Esophagus mucosa (tissue), 1 donor: ENCODE measurements at regions not wholly inside any gene's neighbourhood (a gene's known extent, or its start where the extent isn't known, plus 50 kb on each side); places are given as distances from the start of the nearest gene placed in this dataset.
"Not testable (repeated sequence)": the region's sequence is repeated elsewhere in the genome, so short reads cannot be mapped to it uniquely, and the experiment has no call there.

Source experiments
- ATAC-seq: fragments of 200-7000 bp; cut with Tn5 transposase; one replicate; pipeline ENCODE4 v1.9.1; 2020
- donor health status: DM: yes; HTN: yes; CAD: no.

DNA sequence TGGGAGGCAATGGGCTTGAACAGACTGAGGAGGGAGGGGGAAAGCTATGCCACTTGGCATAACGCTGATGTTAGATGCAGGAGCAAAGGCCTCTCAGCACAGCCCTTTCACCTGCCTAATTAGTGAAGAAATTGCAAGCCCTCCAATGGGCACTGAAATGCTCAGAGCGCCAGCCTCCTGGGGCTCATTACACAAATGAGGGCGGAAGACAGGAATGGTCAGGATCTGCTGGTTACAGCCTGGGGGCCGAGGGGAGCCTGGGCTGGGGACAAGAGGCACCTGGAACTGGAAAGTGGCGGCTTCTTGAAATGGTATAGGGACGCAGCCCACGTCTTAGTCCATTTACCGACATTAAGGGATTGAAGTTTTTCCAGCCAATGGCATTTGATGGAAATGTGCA is 50.2 kb upstream of the PLET1 start:
- no peak for ATAC-seq

DNA sequence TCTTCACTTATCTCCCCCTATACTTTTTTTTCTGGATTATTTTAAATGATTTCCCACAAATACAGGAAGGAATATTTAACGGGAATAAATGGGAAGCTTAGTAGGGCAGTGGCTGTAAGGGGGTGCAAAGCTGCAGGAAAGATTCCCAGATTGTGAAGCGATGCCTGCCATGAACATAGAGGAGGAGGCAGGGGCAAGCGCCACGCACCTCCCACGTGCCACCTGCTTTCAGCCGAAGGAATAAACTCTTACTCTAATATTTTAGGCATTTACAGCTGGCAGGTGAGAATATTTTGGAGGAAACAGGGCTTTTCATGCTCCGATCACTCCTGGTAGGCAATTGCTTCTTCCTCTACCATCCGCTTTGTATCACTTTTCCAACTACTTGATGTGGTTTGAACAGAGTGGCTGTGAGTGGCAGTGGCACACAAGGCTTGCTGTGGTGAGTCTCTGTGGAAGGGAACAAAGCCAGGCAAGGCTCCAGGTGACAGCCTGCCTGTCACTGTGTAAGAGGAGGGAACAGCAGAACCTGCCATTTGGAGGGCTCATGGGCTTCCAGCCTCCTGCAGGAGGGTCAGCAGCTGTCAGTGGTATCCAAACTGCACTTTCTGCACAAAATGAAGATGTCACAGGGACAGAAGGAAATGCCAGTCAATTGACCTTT is 54.5 kb upstream of the PLET1 start:
- no peak for ATAC-seq

DNA sequence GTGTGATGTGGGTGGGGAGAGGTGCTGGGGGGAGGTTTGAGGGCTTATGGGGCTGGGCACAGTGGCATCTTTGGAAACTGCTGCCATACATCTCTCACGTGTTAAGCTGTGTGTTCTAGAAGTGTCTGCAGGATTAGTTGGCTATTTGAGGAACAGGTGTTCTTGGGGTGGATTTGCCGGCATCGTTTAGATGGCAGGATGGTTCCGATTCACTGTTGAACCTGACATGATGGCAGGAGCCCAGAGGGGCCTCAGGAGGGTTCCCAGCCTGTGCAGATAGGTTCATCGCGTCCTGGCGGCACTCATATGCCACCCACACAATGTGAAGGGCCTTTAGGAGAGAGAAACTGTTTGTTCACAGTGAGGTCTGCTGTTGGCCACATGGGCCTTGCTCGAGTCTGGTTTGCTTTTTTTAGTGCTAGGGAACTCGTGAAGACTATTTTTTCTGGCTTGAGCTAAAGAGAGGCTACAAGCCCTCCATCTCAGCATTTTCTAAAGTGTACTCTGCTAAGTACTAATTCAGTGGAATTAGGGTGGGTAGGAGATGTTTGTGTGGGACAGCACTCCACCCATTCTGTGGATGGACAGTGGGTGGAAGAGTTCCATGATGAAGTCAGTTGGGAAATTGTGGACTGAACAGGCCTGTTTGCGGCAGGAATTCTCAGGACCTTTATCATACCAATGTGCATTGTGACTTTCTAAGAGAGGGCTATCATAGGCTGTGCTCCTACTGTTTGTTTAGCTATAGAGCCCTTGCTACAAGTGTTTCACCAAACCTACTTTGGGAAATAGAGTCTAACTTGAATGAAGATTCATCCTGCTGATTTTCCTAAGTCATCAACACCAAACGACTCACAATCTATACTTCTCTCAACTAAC is 55.4 kb upstream of the PLET1 start:
- no peak for ATAC-seq

DNA sequence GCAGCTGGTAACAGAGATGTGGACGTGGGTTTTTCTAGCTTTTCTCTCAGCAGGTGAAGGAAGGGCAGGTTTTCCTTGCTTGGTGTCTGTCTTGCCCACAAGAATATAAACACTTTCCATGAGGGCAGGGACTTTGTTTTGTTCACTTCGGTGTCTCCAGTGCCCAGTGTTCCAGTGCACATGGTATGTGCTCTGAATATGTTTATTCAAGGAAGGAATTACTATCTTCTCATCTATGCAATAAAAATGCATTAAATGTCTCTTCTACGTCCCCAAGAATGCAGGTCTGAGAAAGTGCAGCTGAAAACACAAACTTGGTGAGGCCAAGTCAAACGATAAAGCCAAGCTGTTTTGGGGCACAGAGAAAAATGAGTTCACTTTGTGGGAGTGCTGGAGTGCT is 56.3 kb upstream of the PLET1 start:
- no peak for ATAC-seq

DNA sequence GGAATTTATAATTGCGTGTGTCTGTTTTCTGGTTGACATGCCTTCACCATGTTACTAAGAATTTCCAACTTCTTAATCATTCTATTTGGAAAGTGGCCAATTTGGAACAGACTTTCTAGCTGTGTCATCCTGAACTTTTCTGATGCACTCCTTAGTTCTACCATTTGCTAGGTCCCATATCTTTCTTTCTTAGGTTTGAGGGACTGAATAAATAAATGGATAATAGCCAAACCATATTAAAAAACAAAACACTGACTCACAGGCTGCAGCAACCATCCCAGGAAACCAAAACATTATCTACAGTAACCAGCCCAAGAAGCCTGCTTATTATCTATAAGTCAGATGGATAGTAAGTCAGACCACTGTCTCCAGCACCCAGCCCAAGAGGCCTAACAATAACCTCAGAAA is 57.5 kb upstream of the PLET1 start:
- no peak for ATAC-seq

DNA sequence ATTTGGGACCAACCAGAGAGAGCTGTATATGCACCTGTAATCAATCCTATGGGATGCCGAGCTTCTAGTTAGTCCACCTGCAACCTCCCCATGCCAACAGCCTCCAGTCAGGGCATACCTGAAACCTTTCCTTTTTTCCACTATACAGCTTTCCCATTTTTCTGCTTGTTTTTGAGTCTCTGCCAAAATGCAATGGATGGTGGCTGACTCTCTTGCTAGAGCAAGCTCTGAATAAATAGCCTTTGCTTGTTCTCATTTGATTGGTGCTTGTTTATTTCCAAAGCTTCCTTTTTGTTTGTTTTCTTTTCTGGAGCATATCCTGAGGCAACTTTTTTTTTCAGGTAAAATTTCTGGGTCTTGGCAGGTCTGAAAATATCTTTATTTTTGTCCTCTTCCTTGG is 58.0 kb upstream of the PLET1 start:
- ATAC-seq: no peak

DNA sequence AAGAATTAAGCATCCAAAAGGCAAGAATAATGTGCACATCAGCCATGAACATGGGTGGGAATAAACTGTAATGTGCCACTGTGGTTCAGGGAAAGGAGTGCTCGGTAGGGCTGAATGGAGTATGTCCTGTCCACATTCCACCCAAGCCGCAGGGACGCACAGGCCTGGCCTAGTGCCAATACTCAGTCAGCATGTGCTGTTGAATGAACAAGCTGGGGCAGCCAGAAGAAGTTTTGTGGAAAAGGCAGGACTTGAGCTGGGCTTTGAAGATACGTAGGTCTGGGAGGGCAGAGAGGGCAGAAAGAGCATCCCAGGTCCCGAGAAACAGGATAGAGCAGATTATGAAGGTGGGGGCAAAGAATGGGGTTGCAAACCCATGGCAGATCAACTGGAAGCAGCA is 60.0 kb upstream of the PLET1 start:
- peak; percentile 29 for ATAC-seq

DNA sequence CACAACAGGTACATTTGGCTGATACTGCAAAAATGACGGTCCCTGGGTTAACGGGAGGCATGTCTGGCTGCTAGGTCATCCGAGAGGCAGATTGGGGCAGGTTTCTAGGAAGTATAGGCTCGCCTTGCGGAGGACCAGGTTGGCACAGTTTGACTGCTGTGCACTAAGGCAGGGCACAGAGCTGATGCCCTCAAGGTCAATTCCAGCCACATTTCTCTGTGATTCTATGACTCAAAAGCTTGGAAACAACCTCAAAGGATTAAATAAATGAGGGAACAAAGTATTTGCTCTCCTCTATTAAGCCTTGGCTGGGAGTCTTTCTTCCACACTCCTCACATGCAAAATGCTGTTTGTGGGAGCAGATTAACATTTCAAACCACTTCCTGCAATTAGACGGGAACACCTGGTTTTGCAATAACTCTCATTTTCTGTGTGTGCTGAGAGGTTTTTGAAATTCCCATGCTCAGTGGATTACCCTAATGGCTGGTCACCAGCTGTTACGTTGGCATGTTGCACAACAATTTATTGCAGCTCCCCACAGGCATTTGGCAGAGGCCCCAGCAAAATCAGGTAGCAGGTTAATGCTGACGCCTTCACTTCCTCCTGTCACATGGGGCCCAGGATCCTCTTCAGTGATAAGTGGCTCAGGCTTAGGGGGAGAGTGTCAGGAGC is 61.0 kb upstream of the PLET1 start:
- ATAC-seq: peak; percentile 91

DNA sequence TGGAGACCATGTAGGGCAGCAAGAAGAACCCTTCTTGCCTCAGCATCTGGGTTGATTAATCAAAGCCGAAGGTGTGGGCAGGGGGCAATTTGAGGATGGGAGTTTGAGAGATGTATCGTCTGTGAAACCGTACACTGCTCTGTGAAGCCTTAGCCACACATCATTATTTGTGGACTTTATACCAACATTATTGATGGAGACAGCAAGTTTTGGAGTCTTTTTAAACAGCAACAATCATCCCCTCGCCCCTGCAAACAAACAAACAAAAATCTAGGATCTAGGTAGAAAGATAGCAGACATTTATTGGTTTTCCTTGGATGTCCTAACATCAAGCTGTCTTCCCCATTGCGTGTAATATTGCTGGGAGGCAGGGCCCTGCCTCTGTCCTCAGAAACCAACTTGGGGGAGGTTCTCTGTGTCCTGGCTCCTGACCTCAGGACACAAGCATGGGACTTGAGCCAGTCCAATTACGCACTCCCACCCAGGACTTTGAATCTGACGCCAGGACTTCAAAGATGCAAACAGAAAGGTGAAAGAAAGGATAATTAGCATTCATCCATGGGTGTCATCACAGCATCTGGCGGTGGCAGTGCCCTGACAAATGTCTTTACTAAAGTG is 61.6 kb upstream of the PLET1 start:
- ATAC-seq: no peak

DNA sequence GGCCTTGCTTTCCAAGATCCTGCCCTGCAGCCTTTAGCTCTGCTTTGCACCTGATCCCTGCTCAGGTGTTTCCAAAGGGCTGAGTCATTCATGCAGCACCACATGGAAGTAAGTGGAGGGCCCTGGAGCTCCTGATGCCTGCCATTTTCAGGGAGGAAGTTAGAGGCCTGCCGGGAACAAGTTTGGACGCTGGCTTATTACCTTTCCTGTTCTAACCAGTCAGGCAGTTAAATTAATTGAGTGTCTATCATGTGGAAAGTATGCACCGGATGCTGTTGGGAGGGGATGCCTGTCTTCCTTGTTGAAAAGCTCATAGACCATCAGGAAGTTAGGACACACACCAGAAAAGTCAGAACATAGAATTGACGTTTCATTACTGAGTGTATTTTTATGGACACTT is 73.7 kb upstream of the PLET1 start:
- ATAC-seq: peak; percentile 98

DNA sequence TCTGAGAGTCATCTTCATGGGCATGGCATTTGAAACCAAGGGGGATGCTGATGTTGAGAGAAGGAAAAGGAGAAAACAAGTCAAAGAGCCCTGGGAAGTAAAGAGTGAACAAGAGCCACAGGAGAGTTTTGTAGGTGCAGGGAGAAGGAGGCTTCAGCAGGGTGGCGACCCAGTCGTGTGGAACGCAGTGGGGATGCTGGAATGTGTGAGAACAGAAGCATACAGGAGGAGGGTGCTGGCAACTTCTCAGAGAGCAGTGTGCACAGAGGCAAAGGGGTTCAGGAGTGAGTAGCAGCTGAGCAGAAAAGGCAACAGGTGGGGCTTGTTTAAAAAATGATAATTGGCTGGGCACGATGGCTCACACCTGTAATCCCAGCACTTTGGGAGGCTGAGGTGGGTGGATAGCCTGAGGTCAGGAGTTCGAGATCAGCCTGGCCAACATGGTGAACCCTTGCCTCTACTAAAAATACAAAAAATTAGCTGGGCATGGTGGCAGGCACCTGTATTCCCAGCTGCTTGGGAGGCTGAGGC is 75.8 kb upstream of the PLET1 start:
- no peak for ATAC-seq

DNA sequence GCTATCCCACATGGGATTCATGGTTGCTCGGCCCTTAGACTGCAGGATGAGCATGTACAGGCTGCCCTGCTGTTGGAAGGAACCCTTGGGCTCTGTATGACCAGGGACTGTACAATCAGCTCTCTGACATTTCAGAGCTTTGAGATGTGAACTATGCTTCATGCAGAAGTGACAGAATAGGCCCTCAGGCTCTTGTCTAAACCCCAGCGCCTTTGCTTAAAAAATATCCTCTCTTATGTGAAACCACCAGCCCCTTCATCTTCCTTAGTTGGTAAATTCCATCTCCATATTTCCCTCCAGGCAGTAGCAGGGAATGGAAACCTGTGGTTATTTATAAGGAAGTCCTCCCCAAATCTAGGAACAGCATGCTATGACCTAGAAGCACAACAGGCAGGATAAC is 78.9 kb upstream of the PLET1 start:
- ATAC-seq: no peak

DNA sequence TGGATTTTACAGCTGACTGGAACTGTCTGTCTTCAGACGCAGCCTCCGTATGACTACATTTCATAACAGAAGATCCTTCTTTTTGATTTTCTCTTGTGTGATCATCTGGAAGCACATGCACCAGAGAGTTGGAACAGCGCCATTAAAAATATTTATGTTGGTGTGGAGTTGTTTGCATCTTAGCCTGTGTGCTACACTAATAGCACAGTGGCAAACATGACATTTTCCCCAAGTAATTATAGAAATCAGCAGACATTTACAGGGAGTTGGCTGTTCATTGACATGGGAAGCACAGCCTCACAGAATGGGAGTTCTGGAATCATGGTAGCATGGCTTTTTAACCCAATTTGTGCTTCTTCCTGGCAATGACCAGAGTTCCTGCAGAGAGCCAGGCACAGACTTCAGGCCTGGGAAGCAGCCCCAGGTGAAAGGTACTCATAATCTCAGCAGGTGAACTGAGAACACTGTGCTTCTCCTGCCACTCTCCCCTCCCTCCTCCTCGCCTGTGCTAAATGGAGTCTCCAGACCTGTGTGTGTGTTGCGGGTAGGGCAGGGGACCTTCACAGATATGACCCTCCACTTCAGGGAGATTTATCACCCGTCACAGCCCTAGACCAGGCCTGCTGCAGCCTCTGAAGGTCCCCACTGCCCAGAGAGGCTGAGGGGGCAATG is 82.8 kb upstream of the PLET1 start:
- no peak for ATAC-seq

DNA sequence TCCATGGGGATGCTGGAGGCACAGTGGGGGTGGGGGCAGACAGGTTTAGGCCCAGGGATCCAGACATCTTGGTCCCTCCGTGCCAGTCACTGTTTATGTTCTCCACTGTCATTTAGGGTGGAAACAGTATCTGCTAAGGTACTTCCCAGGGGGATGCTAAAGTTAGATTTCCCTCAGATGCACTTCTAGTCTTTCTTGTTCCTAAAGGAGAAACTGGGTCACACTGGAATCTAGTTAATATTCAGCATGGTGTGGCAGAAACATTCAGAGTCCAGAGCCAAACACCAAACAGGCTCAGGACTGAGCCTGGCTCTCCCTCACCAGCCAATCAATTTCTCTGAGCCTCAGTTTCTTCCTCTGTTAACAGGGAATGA is 83.4 kb upstream of the PLET1 start:
- no peak for ATAC-seq

DNA sequence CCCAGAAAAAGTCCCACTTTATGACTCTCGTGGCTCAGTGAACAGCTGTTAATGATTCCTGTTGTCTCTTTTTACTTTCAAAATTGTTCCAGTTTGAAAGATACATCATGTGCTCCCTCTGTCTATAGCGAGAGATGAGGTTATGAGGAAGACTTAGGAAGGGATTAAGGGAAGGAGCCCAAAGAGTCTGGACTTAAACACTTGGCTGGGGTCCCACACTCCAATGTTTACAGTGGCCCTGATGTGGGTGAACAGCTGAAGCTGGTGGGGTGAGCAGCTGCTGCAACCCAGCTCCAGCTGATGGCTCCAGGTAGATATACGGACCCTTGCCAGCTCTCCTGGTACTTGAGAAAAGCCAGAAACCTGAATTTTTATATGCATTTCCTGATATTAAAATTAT is 84.5 kb upstream of the PLET1 start:
- ATAC-seq: no peak

DNA sequence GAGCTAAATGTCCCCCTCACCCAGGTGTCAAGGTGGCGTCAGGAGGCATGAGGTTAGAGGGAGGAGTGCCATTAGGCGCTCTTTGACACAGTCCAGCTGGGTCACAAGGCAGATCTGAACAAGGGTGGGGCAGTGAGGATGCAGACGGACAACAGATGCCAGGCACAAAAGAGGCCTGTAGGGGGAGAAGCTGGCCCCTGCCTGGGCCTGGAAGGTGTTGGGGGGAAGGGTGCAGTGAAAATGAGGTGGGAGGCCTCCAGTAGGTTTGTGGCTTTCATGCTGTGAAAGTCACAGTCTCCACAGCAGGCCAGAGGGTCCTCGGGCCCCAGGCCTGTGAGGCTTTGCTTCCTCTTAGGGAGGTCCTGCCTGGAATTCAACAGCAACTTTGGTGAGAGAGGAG is 85.0 kb upstream of the PLET1 start:
- ATAC-seq: peak; percentile 22

DNA sequence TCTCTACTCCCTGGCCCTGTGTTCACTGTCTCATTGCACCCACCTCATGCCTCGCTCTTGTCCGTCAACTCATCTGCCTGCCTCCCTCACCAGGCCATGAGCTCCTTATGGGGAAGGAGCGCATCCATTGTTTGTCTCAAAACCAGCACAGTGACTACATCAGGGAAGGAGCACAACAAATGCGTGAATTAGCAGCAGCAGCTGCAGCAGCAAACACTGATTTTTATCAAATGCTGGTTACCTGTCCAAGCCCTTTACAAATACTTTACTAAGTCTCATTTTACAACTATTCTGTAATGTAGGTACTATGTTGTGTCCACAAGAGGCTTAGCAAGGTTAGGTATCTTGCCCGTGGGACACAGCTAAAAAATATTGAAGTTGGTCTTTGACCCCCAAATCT is 85.9 kb upstream of the PLET1 start:
- no peak for ATAC-seq

DNA sequence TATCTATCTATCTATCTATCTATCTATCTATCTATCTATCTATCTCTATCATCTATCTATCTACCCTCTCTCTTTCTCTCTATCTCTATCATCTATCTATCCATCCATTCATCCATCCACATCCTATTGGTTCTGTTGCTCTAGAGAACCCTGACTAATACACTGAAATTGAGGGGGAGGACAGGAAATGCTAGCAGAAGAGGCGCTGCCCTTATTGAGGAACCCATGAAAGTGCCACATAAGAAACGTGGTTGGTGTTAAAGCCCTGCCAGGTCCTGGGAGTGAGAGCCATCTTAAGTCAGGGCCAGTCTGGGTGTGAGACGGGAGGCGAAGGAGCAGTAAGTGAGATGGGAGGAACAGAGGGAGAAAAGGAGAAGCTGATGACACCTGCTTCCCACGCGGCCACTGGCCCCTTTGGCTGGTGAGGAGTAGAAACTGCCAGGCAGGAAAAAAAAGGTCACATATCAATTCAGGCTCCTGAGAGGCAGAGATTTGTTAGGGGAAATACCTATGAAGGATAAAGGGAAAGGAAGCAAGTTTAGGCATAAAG is 87.9 kb upstream of the PLET1 start:
- ATAC-seq: no peak

DNA sequence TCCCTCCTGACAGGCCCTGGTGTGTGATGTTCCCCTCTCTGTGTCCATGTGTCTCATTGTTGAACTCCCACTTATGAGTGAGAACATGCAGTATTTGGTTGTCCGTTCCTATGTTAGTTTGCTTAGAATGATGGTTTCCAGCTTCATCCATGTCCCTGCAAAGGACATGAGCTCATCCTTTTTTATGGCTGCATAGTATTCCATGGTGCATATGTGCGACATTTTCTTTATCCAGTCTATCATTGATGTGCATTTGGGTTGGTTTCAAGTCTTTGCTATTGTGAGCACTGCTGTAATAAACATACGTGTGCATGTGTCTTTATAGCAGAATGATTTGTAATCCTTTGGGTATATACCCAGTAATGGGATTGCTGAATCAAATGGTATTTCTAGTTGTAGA is 90.8 kb upstream of the PLET1 start:
- not testable (repeated sequence) for ATAC-seq

DNA sequence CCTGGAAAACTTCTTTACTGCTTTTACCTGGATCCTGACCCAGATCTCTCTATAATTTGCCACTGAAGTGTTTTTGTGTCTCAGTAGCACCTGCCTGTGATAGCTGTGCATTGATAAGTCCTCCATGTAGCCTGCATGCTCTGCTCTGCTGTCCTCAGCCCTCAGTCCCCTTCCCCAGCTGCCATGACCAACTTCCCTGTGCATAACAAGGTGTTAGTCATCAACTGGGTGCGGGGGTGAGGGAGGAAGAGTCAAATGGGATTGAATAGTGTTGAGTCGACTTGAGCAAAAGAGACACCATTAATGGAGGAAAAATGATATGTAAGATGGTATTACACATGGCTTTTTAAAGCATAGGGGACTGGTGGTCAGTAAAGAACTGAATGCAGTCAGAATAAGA is 92.2 kb upstream of the PLET1 start:
- ATAC-seq: no peak

DNA sequence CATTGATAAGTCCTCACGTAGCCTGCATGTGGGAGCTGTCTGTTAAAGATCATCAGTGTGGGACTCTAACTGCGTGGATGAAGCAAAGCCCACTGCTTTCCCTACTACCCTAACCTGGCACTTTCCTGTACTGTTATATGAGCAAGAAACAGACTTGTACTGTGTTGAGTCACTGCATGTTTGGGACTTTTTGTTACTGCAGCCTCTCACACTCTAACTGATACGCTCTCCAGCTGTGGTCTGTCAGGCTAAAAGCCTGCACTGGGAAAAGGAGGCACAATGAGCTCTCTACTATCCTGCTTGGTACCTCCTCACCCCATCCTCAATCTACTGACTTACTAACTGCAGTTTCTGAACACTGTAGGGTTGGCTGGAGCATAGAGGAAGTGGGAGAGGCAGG is 93.7 kb upstream of the PLET1 start:
- ATAC-seq: no peak

DNA sequence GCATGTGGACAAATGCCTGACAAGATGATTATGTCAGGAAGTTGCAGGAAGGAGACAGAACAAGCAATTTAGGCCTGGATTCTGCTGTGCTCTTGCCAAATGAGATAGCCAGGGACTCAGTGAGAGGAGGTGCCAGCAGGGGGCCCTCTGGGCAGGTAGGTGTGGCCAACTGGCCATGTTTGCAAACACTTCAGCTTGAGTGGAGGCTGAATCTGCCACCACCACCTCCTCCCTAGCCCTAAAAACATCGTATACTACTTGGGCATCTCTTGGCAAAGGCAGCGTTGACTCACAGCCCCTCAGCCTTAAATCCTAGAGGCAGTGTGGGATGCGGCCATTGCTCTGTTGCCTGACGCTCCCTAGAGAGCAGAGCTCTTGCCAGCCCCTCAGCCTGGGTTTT is 95.1 kb upstream of the PLET1 start:
- peak; percentile 65 for ATAC-seq
